Hippocampal formation (tissue), 2 donors: ENCODE measurements at regions not wholly inside any gene's neighbourhood (a gene's known extent, or its start where the extent isn't known, plus 50 kb on each side); places are given as distances from the start of the nearest gene placed in this dataset.

Source experiments
- DNase-seq, 2 donors: peaks; one replicate each; lab custom pipeline; 2025; lab: John Stamatoyannopoulos, UW

DNA sequence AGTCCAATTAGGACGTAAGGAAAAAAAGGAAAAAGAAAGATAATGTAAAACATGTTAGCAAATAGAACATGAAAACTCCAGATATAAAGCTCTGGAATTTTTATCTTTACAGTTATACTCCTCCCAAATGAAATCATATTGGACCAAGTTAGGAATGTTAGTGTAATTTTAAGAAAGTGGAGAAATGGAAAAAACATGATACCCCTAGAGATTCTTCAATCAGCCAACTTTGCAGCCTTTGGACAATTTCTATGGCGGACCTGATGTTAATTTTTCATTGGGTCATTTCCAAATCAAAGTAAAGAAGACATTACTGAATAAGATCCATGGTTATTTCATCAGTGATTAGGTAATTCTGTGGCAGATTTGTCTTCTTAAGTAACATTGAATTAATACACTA lies 748.7 kb downstream of the RFPL4B start:
- no peak for DNase-seq

DNA sequence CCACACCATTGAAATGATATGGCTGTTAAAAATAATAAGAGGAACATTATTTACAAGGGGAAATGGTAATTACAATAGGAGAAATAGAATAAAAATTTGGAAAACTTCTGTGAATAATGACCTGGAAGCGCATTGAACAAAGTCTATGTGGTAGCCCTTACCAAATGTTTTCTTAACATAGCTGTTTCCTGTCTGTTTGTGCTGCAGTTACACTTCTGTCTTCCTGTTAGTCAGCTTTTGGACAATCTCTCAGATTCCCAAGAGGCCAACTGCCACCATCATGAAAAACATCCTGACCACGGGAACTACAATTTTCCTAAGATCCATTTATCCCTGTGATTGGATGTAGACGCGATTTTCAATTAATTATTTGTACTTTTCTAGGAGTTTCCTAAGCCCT lies 754.4 kb upstream of the MARCKS start:
- DNase-seq, result no peak

DNA sequence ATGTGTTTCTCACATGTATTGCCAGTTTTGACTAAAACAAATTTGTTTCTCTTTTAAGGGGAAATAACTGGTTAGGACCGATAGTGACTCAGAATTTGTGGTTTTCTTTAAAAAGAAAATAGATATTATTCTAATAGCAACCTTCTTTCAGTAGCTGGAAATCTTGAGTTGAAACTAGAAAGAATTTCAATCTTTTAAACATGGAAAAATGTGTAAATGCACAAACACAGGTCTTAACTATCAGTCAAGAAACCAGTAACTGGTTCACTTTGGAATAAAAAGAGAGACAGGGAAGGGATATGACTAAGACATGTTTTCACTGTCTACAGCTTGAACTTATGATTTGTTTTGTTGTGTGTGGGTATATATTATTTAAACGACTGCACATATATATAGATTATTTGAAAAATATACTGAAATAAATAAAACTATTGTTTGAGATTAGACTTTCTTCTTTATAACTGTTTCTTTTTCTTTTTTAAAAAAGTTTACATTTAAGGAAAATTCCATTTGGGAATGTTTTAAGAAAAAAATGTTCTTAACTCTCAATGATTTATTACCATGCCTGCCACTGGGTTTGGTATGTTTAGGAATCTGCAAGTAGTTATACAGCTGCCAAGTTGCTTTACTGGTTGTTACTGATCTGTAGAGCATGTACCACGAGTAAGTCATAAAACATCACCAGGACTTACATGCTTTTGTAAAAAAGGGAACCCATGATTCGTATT lies 753.3 kb upstream of the MARCKS start:
- DNase-seq, result no peak

DNA sequence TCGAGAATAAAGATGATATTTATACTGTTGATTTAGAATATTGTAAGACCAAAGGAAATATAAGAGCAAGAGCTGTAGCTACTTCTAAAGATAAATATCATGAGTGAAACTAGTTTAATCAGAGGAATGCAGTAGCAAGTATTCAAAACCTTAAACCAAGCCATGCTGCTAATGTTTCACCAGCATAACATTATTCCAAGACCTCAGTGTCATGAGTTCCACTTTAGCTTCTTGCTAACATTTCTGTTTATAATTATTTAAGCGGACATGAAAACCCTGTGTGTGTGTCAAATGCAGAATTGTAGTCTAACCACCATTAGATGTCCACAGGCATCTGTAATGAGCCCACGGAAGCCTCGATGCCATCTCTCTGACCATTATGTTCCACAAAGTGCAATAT lies 752.6 kb upstream of the MARCKS start:
- DNase-seq, result no peak

DNA sequence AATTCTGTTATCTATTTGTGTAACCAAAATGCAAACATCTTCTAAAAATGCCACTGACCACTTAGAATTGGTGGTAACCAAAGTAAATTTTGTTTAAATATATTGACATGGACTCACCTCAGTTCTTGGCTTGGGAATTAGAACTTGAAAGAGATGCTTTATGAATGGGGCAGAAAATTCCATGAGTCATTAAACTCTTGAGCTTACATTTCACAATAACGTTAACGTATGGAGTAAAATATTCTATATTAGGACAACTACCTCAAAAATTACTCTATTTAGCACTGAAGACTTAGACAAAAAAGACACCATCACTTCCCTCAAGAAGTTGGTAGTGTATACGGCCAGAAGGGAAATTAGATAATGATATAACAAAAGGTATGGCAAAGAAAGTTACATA lies 752.2 kb upstream of the MARCKS start:
- DNase-seq, result no peak

DNA sequence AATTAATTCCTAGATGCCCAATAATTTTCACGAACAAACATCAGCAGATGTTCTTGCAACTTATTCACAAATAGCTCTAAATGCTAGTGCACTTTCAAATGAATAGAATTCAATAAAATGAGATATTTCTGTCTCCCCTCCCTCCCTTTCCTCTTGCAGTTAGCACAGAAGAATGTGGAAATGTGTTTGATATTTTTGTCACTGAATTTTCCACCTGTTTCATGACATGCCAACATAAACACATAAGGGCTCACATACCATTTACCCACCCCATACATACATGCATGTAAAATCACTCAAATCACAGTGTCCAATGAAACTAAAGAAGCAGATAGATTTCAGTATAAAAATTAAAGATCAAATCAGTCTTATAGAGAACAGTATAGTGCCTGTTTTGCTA lies 746.9 kb upstream of the MARCKS start:
- no peak for DNase-seq

DNA sequence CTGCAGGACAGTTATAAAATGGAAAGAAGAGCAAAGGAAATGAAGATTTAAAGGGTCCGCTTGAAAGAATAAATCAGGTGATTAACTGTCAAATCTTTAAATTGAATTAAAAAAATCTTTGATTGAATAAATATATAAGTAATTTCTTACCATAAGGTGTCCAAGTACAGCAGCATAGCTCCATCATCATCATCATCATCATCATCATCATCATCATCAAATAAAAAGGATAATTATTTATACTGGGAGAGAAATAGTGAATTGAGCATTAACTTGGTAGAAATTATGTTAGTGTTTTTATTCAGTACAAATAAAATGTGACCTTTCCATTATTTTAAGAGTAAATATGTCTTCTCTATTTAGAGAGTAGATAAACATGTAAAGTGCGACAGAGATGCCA lies 745.6 kb upstream of the MARCKS start:
- no peak for DNase-seq

DNA sequence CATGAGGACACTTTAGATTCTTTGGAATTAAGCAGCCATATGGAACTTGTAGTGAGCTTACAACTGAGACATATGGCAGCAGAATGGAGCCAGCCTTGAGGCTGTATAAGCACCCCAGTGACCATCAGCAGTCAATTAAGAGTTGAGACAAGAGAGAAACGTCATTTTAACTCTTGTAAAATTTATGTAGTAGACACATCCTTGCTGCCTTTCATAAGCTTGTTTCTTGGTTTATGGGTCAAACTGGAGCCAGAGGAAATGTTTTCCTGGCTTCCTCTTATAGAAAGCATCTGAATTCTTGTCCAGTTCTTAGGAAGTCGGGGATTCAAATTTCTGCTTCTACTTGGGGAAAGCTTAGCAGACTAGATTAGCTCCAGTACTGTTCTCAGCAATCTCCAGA lies 745.1 kb upstream of the MARCKS start:
- no peak for DNase-seq

DNA sequence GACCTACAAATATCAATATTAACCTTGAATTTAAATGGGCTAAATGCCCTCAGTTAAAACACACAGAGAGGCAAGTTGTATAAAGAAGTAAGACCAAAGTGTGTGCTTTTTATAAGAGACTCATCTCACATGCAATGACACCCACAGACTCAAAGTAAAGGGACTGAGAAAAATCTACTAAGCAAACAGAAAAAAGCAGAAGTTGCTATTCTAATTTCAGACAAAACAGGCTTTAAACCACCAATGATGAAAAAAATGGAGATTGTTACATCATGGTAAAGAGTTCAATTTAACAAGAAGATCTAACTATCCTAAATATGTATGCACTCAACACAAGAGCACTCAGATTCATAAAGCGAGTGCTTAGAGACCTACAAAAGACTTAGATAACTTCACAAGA lies 741.9 kb upstream of the MARCKS start:
- DNase-seq, result no peak

DNA sequence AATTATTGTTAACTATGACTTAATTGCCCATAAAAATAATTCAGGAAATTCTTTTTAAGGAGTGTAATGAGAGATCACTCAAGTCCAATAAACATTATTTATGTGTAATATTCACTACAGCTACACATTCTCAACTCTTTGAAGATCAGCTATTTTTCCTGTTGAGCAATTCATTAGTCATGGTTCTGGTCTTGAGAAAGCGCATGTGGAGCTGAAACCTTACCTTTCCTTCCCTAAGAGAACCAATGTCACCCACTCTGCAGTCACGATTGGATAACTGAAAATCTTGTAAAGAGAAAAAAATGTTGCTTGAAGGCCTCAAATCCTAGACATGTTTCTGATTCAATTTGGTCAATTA lies 736.9 kb upstream of the MARCKS start:
- no peak for DNase-seq

DNA sequence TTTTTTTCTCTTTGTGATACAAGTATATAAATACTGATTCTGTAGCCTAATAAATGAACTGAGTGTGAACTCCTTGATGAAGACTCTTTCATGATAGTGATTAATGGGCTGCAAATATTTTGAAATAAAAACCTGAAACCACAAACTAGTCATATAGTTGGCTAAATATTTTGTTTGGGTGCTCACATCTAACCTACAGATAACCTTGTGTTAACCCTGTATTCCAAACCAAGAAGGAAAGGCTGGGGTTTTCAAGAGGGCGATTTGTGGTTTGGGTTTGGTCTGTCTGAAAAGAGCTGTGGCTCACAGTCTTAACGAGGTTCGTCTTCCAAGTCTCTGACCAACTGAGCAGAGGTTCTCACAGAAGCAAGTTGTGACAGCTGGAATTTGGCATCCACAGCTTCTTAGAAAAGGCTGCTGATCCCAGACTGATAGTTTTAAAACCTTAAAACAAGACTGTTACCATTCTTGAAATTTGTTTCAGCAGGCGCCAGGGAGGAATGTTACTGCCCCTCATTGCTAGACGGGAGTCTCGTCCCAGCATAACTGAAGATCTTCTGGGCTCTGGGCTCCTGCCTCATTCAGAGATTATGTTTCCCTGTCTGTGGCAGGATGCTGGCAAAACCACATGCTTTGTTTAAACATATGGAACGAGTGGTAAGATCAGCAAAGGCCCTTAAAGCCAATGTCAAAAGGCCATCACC lies 736.4 kb upstream of the MARCKS start:
- DNase-seq, result no peak

DNA sequence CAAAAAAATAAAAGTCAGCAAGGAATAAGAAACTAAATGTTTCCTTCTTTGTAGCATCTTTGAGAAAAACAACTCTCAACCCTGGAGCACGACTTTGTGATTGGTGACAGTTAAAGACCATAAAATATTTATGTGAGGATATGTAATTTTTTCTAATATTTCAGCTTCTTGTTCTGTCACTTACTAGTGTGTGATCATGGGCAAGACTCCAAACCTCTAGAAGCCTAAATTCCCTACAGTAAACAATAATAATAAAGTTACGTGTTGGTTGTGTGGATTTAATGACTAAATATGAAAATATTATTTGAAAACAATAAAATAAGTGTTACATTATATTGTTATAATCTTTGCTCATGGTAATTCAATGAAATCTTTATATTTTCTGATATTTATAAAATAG lies 735.6 kb upstream of the MARCKS start:
- DNase-seq, result no peak

DNA sequence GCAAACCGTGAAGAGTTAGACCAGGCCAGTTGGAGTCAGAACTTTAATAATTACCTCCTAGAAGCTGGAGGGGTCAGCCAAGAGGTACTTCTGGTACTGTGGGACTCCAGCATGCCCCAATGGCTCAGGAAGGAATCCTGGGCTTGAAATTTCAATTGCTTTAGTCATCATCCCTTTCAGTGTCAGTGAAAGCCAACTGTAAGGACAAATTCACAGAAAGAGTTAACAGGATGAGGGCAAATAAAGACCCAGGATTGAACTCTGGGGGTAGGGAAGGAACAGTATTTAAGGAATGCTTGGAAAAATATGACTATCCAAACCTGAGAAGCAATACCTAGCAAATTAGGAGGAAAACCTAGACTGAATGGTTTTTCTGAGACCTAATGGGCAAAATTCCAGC lies 735.1 kb upstream of the MARCKS start:
- DNase-seq, result no peak

DNA sequence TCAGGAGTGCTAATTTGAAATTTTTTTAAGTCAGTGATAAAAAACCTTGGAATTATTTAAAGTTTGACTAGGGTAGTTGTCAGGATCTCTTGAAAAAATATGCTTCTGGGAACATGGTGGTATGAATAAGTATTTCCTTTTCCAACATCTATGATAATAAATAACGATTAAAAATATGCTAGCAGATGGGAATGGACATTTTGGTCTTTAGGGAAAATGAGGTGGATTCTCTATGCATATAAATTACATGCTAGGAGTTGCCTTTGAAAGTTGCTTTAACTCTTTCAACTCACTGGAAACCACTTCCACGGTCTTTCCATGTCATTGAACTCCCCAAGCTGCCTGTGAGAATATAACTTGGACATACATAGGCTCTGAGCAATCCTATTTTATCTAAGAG lies 731.5 kb upstream of the MARCKS start:
- no peak for DNase-seq

DNA sequence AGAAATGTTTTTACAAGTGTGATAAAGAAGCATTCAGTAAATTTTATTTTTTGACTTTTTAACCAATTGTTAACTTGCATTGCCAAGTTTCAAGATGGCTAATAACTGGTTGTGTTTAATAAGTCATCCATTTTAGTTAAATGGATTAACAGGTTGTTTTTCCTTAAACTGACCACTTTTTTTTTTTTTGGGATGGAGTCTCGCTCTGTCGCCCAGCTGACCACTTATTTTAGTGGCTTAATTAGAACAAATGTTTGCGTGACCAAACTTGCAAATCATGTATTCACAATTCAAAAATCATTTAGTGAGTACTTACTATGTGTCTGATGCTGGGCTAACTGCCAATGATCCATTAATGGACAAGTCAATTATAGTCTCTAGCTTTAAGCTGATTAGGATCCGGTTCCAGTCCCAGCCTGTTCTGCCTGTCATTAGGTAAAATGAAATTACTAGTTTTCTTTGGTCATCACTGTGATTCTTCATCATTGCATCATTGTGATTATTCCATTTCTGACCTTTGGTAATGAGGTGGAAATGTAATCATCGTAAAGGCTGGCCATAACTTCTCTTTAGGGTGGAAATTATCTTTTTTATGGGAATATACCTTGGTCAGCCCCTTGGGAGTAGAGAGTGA lies 729.2 kb upstream of the MARCKS start:
- DNase-seq, result no peak

DNA sequence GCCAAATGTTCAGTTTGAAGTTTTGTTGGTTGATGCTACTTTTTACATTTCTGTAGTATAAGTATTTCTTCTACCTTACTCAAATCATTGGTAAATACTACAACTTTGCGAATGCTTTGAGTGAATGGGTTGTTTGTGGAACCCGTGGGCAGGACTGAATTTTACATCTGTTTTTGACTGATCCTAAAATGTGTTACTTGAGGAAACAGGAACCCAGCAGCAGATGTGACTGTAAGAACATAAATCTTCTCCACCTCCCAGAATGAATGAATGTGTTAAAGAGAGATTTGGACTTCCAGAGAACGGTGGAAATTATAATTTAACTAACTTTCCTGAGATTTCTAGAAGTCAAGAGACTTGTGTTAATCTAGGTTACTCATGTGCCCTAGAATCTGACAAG lies 728.5 kb upstream of the MARCKS start:
- no peak for DNase-seq

DNA sequence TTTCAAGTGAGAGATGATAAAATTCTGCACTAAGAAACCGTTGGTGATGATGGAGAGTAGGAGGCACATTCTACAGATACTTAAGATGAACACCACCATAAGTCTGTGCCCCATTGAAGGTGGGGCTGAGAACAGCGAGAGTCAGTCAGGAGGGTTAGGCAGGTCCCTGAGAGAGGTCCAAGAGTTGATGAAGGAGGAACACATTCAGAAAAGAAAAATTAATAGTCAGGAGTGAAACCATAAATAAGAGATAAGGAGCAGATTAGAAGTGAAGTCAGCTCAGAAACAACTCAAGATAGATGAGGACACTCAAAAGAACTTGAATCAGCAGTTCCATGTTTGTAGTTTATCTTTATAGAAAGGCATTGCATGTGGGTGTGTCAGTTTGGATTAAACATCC lies 727.2 kb upstream of the MARCKS start:
- no peak for DNase-seq

DNA sequence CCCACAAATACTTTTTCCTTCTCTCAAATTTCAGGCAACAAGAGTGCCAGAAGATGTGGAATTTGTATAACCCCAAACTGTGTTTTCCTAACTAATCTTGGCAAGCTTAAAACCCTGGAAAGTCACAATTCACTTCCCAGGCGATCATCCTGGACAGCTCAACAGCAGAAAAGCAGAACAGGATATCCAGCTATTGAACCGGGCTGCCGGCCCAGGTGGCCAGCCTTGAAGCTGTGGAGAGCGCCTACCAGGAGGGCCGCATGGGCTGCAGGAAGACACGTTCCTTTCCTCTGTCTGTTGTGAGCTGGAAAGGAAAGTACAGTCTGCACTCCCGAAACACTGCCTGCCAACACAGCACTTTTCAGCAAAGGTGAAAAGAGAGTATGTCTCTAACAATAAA lies 719.7 kb upstream of the MARCKS start:
- DNase-seq, result no peak

DNA sequence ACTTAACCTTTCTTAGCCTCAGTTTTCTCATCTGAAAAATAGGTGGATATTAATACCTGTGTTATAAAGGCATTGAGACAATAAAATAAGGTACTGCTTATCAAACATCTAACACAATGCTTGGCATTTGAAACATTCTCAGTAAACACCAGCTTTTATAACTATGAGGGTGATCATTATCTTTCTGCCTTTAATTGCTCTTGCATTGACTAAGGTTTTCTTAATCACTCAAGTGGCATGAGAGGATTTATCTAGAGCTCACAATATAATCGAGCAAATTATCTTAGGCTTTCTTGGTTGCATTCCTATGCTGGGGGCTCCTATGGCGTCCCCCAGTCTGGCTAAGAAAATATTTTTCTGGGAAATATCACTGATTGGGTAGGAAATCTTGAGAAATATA lies 716.4 kb upstream of the MARCKS start:
- no peak for DNase-seq

DNA sequence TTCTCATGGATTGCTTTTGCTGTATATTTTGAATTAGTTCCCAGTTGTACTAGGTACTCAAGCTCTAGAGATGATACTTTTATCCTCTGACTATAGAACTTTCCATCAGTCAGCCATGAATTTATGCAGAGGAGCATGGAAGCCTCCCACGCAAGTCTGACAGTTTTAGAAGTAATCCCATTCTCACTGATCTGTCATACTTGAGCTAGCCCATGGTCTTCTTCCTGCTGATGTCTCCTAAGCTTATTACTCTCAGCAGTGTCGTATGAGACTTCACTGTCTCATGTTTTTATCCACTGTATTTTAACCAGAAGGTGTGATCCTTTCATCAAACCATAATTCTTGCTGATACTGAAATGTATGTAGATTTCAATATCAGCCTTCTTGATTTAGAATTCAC lies 715.2 kb upstream of the MARCKS start:
- no peak for DNase-seq

DNA sequence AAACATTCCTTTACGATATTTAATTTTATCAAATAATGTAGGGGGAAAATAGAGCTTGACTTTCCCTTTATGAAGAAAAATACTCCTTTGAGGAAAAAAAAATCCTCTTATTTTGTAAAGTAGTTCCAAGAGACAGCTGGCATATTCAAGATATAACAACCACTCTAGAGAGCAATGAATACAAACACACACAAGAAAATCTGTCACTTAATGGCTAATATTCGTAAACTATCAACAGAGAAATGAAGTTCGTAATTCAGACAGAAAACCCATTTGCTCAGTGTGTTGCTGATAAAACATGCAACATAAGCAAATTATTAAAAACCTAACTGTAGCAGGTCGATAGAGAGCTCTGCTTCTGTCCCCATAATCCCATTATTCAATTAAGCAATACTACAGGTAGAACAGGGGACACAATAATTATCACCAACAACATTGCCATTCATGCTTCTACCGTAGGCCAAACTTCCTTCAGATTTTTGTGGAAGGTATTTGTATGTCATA lies 714.4 kb upstream of the MARCKS start:
- DNase-seq, result no peak

DNA sequence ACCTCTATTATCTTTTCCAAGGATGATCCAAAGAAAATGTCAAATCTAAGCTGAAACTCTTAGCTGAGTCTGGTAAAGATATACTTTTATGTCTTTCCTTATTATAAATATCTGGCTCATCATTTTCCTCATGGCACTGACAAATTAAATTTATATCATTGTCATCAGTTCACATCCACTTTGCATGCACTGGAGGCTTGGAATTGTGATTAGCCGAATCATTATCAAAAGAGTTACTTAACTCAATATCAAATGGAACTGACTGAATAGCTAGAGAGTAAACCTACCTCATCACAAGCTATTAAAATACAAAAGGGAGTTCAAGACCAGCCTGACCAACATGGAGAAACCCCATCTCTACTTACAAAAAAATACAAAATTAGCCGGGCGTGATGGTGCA lies 713.9 kb upstream of the MARCKS start:
- DNase-seq, result no peak

DNA sequence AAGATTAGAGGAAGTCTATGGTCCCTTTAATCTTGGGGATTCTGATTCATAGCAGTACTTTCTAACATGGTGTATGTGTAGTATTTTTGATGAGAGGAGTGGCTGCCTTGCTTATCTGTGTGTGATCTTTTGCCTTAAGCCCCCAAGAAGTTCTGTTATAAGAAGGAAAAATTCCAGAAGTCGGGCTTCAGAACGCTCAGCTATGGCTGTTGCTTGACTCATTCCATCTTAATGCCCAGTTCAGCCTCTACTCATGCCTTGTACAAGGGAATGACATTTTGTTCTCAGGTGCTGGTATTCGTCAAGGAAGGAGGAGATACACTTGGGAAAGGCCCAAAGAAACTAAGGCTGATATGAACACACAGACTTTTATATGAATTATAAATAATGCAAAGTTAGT lies 713.0 kb upstream of the MARCKS start:
- DNase-seq, result no peak
